GM19239 (cell line): ENCODE measurements at regions not wholly inside any gene's neighbourhood (a gene's known extent, or its start where the extent isn't known, plus 50 kb on each side); places are given as distances from the start of the nearest gene placed in this dataset.

Experiments used
- DNase-seq: peaks from one replicate; pipeline ENCODE4 v3.0.0; 2011; ENCODE audit warnings: low spot score; ENCODE audit not compliant: insufficient read length
- FAIRE-seq: peaks from 2 replicates; lab custom pipeline; 2011; peaks lifted over from hg19 to GRCh38; lab: Jason Lieb, UNC

- no peak for DNase-seq
- no peak for FAIRE-seq
These were observed 64.1 kb upstream of the MAD2L1 start for GRCh38 chr4:120130786-120131185.
